GM23248 (cell line): ENCODE measurements at regions not wholly inside any gene's neighbourhood (a gene's known extent, or its start where the extent isn't known, plus 50 kb on each side); places are given as distances from the start of the nearest gene placed in this dataset.

Source experiments
- DNase-seq: peaks from one replicate; pipeline ENCODE4 v3.0.0-alpha.2; 2015
- H2AFZ ChIP-seq: fragments of 200-600 bp; sonication (generic); 2 replicates; pipeline ENCODE4 v1.6.1; 2016; ENCODE audit warnings: antibody characterized with exemption
- H3F3A ChIP-seq: fragments of 200-600 bp; sonication (generic); 2 replicates; pipeline ENCODE4 v1.6.1; 2016; ENCODE audit warnings: mild to moderate bottlenecking, antibody characterized with exemption, mixed run types; ENCODE audit not compliant: insufficient read depth
- H3K27ac ChIP-seq: fragments of 200-600 bp; sonication (generic); 2 replicates; pipeline ENCODE4 v1.5.1; 2016; ENCODE audit warnings: mild to moderate bottlenecking
- H3K27me3 ChIP-seq: fragments of 200-600 bp; sonication (generic); replicated peaks from 2 replicates; pipeline ENCODE4 v1.6.1; 2016; ENCODE audit warnings: mild to moderate bottlenecking; ENCODE audit not compliant: insufficient read depth
- H3K36me3 ChIP-seq: fragments of 200-600 bp; sonication (generic); 2 replicates; pipeline ENCODE4 v1.6.1; 2016; ENCODE audit warnings: low read depth, mild to moderate bottlenecking
- H3K4me1 ChIP-seq: fragments of 200-600 bp; sonication (generic); 2 replicates; pipeline ENCODE4 v1.6.1; 2016; ENCODE audit warnings: mild to moderate bottlenecking; ENCODE audit not compliant: insufficient read depth
- H3K4me2 ChIP-seq: fragments of 200-600 bp; sonication (generic); one replicate; pipeline ENCODE4 v1.6.1; 2016; ENCODE audit warnings: mild to moderate bottlenecking; ENCODE audit not compliant: unreplicated experiment
- H3K4me3 ChIP-seq: fragments of 200-600 bp; sonication (generic); 2 replicates; pipeline ENCODE4 v1.5.1; 2016; ENCODE audit warnings: mild to moderate bottlenecking
- H3K79me2 ChIP-seq: fragments of 200-600 bp; sonication (generic); 2 replicates; pipeline ENCODE4 v1.6.1; 2016; ENCODE audit warnings: mild to moderate bottlenecking; ENCODE audit not compliant: insufficient read depth
- H3K9ac ChIP-seq: fragments of 200-600 bp; sonication (generic); 2 replicates; pipeline ENCODE4 v1.6.1; 2016; ENCODE audit warnings: mild to moderate bottlenecking
- H3K9me2 ChIP-seq: fragments of 200-600 bp; sonication (generic); 2 replicates; pipeline ENCODE4 v1.6.1; 2016; ENCODE audit warnings: mixed run types, mild to moderate bottlenecking, moderate library complexity; ENCODE audit not compliant: insufficient read depth
- H3K9me3 ChIP-seq: fragments of 200-600 bp; sonication (generic); one replicate; pipeline ENCODE4 v1.6.1; 2017; ENCODE audit warnings: low read depth
- H4K20me1 ChIP-seq: fragments of 200-600 bp; sonication (generic); 2 replicates; pipeline ENCODE4 v1.6.0; 2016; ENCODE audit not compliant: insufficient read depth
- EZH2 ChIP-seq: fragments of 200-600 bp; sonication (generic); IDR thresholded peaks from 2 replicates; pipeline ENCODE4 v1.6.1; 2018; ENCODE audit warnings: antibody characterized with exemption, mild to moderate bottlenecking; ENCODE audit not compliant: insufficient read depth, poor library complexity, severe bottlenecking
- EZH2phosphoT487 ChIP-seq: fragments of 200-600 bp; sonication (generic); IDR thresholded peaks from 2 replicates; pipeline ENCODE4 v1.6.1; 2018; ENCODE audit warnings: antibody characterized with exemption, moderate library complexity, mild to moderate bottlenecking, low read depth; ENCODE audit not compliant: insufficient read depth
- WGBS, 2 experiments: methylation state at CpG; one replicate each; pipeline ENCODE4 v1.1.6; 2015 to 2017; ENCODE audit warnings: low lambda C conversion rate in 2 of 2, low coverage in 1 of 2; ENCODE audit errors: missing lambda C conversion rate in 2 of 2; 5-methylcytosine and 5-hydroxymethylcytosine counted together
- in situ Hi-C: fragments of 300-500 bp; cut with MboI; formaldehyde crosslinking; loops from 2 replicates; pipeline ENCODE4 v1.15.0; 2020

- 2 to 9% methylated on average over 3 to 4 of the region's 4 CpGs for WGBS, 2 experiments
- H3K9ac ChIP-seq: no peak overlapping the region
- no peak overlapping the region for H3K4me2 ChIP-seq
- H2AFZ ChIP-seq: no peak overlapping the region
- H3F3A ChIP-seq: 0 out of 2 replicates have a peak, but pooled peaks cover 6% of the 10 kb centered on the region
- no peaks in the 10 kb centered on the region for H3K79me2 ChIP-seq
- H3K4me3 ChIP-seq: no peak overlapping the region
- peaks cover 5% of the 10 kb centered on the region for H3K27me3 ChIP-seq
- H3K9me3 ChIP-seq: no peaks in the 10 kb centered on the region
- H3K27ac ChIP-seq: no peak overlapping the region
- no peak for DNase-seq
- H4K20me1 ChIP-seq: no peaks in the 10 kb centered on the region
- peaks cover 6% of the 10 kb centered on the region for H3K4me1 ChIP-seq
- no peaks in the 10 kb centered on the region for H3K9me2 ChIP-seq
- in situ Hi-C loops: no loop called here
- H3K36me3 ChIP-seq: no peaks in the 10 kb centered on the region
- no peak for TF ChIP-seq EZH2phosphoT487
- no peak for TF ChIP-seq EZH2
These were observed 151.9 kb upstream of the PELI1 start for GRCh38 chr2:64296140-64296480.

- Histone ChIP-seq H3K27ac (no peak overlapping the region), H3K9me3 (no peaks in the 10 kb centered on the region), H3K9me2 (no peaks in the 10 kb centered on the region), H3F3A (0 out of 2 replicates have a peak, but pooled peaks cover 3% of the 10 kb centered on the region), H4K20me1 (no peaks in the 10 kb centered on the region), H3K4me1 (no peaks in the 10 kb centered on the region), H3K36me3 (no peaks in the 10 kb centered on the region), H3K4me2 (no peak overlapping the region), H3K27me3 (peaks cover 5% of the 10 kb centered on the region), H3K4me3 (no peak overlapping the region), H3K9ac (no peak overlapping the region), H3K79me2 (no peaks in the 10 kb centered on the region), H2AFZ (no peak overlapping the region)
- in situ Hi-C loops: no loop called here
- TF ChIP-seq EZH2 (no peak), EZH2phosphoT487 (no peak)
- 77 to 79% methylated on average over 8 of the region's 8 CpGs for WGBS, 2 experiments
- no peak for DNase-seq
These were observed 152.6 kb upstream of the PELI1 start for GRCh38 chr2:64296695-64297346.

- no peak overlapping the region for H2AFZ ChIP-seq
- WGBS, 2 experiments: 78 to 86% methylated on average over 2 of the region's 2 CpGs
- H3K4me2 ChIP-seq: no peak overlapping the region
These were observed 153.9 kb upstream of the PELI1 start for GRCh38 chr2:64298161-64298560.

GRCh38 chr2:64300066-64300465 is 153.9 kb upstream of the LGALSL start:
- DNase-seq: no peak
- no peaks in the 10 kb centered on the region for H3F3A ChIP-seq
- H3K4me3 ChIP-seq: no peak overlapping the region
- no peak for TF ChIP-seq EZH2
- TF ChIP-seq EZH2phosphoT487: no peak
- no peaks in the 10 kb centered on the region for H3K9me3 ChIP-seq
- H3K4me2 ChIP-seq: no peak overlapping the region
- no peak overlapping the region for H2AFZ ChIP-seq
- peaks cover 5% of the 10 kb centered on the region for H3K27me3 ChIP-seq
- no peak overlapping the region for H3K9ac ChIP-seq
- no peaks in the 10 kb centered on the region for H3K9me2 ChIP-seq
- WGBS, 2 experiments: 55 to 57% methylated on average over 3 of the region's 3 CpGs
- H3K36me3 ChIP-seq: no peaks in the 10 kb centered on the region
- no peaks in the 10 kb centered on the region for H4K20me1 ChIP-seq
- no peak overlapping the region for H3K27ac ChIP-seq
- no peaks in the 10 kb centered on the region for H3K4me1 ChIP-seq
- no peaks in the 10 kb centered on the region for H3K79me2 ChIP-seq
- in situ Hi-C loops: no loop called here

More at GRCh38 chr2:64298161-64298560, 153.9 kb upstream of the PELI1 start:
- H3K9me2 ChIP-seq: no peaks in the 10 kb centered on the region
- in situ Hi-C loops: no loop called here
- no peak overlapping the region for H3K4me3 ChIP-seq
- H4K20me1 ChIP-seq: no peaks in the 10 kb centered on the region
- H3K9me3 ChIP-seq: no peaks in the 10 kb centered on the region
- H3F3A ChIP-seq: no peaks in the 10 kb centered on the region
- no peak for DNase-seq
- H3K27me3 ChIP-seq: peaks cover 5% of the 10 kb centered on the region
- H3K79me2 ChIP-seq: no peaks in the 10 kb centered on the region
- TF ChIP-seq EZH2phosphoT487 (no peak), EZH2 (no peak)
- H3K4me1 ChIP-seq: no peaks in the 10 kb centered on the region
- H3K36me3 ChIP-seq: no peaks in the 10 kb centered on the region
- H3K27ac ChIP-seq: no peak overlapping the region
- no peak overlapping the region for H3K9ac ChIP-seq
